NCI-H510A treated with DMSO at 0.1 percent for 48 hours (cell line): ENCODE measurements at regions not wholly inside any gene's neighbourhood (a gene's known extent, or its start where the extent isn't known, plus 50 kb on each side); places are given as distances from the start of the nearest gene placed in this dataset.
A peak's percentile ranks its signal among the peaks of the same experiment; 100 is the strongest.
"Not testable (repeated sequence)": the region's sequence is repeated elsewhere in the genome, so short reads cannot be mapped to it uniquely, and the experiment has no call there.

ENCODE experiments used
- DNase-seq: peaks from one replicate; lab custom pipeline; 2025; lab: John Stamatoyannopoulos, UW

DNA sequence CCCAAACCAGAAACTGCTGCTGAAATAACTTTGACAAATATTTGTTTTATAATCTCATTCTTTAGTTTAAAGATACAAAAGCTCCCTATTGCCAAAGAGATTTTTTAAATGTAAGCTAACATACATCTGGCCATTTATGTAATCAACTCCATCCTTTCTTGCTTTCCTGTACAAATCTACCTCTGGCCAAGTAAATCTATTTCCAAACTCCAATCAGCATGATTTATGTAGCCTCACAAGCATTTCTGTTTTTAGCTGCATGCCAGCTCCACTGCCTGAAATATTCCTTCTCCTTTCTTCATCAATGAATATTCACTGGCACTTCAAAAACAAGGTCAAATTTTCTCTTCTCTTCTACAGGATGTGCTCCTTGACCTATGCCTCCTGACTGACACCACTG is 80.0 kb downstream of the SHOX2 start:
- DNase-seq, result no peak

DNA sequence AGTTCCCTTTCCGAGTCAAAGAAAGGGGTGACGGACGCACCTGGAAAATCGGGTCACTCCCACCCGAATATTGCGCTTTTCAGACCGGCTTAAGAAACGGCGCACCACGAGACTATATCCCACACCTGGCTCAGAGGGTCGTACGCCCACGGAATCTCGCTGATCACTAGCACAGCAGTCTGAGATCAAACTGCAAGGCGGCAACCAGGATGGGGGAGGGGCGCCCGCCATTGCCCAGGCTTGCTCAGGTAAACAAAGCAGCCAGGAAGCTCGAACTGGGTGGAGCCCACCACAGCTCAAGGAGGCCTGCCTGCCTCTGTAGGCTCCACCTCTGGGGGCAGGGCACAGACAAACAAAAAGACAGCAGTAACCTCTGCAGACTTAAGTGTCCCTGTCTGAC is 86.3 kb downstream of the SHOX2 start:
- DNase-seq, result not testable (repeated sequence)

DNA sequence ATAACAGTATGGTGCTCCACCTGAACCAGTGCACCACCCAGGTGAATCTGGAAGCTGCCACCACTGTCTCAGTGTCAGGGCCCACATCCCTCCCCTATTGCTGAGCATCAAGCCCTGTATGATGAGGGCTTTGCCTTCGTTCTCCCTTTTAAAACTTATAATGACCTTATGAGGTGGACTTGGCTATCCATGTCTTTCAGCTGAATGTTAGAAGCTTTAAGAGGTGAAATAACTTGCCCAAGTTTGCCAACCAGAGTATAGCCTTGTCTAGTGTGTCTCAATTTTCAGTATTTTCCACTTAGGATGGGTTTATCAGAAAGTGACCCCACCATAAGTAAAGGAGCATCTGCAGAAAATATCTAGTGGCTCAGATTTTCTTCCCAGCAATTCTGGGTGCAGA is 87.8 kb downstream of the SHOX2 start:
- DNase-seq, result no peak

DNA sequence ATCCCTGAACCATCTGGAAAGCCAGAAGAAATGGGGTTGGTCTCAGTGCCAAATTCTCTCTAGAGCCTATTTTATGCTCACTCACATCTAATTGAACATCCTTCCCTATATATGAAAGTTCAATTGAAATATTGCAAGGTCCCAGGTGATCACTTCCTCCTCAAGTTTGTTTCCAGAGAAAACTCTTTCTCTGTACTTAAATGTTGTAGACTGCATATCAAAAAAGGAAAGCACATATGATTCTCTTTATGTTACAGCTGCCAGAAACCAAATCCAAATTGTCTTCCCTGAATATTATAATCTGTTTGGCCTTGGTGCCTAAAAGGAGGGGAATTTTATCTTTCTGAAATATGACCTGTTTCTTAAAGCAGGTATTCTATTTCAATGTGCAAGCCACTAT is 93.3 kb downstream of the SHOX2 start:
- no peak for DNase-seq

DNA sequence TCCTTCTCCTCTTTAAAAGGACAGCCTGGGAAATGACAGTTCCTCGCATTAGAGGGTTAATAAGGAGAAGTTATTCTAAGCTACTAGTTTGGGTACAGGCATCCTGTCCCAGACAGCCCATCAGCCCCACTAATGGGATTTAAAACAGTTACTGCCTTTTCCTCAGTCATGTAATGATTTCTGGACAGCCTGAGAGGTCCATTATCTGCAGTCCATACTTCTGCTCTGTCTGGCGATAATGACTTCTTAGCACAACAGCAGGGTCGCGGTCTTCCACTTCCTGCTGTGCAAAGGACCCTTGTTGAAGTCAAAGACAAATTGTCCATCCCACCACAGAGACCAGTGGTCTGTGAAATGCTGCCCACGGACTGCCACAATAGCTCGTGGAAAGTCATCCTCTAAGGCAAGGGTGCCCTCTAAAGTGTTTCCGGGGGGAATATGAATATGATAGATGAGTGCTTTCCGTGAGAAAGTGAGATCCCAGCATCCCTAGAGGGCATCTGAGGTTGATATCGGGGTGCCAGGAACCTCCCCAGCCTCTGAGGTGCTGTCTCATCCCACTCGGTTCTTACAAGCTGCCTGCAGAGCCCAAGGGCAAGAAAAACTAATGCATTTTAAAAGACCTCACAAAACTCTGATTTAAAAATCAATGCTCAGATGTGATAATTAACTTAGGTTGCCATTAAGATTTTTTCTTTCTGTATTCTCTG is 100.7 kb downstream of the SHOX2 start:
- DNase-seq, result no peak

DNA sequence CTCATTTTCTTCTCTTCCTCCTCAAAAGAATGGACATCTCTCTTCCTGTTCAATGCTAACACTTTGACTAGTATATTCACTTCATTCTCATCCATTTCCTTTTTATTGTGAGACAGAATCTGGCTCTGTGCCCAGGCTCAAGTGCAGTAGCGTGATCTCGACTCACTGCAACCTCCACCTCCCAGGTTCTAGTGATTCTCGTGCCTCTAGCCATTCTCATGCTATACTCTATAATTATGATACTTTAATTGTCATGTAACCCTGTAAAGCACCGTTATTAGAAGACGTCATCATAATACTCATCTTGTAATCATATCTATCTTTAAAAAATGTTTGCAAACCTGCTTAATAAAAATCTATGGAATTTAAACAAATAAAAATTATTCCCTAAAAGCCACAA is 107.0 kb downstream of the SHOX2 start:
- peak; percentile 80 for DNase-seq

DNA sequence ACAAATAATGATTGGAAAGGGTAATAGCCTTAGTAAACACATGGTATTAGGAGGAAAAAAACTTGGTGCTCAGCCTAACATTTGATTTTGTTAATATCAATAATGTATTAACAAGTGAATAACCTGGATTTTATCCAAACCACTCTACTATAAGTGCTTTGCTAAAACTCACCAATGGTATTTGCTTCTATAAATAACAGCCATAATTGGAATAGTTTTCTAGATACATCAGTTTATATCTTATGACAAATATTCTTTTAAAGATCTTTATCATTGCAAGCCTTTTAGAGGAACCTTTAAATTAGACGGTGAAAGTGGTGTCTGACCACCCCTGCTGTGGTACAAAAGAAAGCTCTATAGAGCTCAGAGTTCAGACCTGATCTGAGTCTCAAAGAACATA is 123.9 kb downstream of the SHOX2 start:
- DNase-seq, result no peak

DNA sequence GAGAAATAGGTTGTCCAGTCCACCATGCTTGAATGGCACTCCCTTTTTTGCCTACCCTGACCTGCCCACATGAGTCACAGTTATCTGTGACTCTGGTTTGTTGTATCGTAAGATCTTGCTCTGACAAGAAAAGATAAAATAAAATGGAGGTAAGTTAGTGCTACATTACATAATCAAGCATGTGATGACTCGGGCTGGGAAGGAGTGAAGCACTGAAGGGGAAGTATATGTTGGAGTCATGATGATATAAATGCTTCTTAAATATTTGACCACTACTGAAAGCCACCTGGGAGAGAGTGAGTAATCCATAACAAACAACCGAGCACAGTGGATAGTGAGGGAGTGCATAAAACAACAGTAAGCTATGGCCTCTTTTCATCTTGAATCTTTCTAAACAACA is 124.4 kb downstream of the SHOX2 start:
- peak; percentile 20 for DNase-seq

DNA sequence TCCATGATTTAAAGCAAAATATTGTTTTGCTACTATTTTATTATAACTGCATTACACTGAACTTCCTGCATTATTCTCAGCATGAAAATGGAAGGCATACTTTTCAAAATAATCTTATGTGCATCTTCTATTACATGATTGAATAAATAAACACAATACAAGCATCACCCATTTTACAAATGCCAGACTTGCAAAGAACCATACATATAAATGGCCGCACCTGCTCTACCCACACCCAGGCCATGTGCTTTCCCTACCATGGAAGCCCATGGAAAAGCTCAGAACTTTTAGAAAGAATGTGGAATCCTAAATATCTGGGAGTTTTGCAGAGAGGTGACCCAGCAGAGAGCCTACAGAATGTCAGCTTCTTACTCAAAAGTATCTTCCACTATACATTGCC is 127.2 kb downstream of the SHOX2 start:
- DNase-seq, result no peak

DNA sequence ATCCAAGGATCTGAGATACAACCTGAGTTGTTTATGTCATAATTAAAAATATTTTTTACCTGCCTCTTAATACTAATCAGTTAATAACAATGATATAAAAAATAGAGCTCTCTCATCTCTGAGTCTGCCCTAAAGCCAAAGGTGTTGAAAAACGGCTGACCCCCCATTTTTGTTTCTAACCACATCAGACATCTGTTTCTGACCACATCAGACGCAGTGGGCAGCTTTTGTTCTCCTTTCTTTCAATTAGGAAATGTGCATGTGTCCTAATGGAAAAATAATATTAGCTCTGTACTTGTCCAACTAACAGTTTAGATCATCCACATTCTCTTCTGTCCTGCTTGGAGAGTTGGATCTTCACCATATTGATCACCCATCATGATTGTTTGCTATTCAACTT is 144.6 kb downstream of the SHOX2 start:
- DNase-seq, result no peak

DNA sequence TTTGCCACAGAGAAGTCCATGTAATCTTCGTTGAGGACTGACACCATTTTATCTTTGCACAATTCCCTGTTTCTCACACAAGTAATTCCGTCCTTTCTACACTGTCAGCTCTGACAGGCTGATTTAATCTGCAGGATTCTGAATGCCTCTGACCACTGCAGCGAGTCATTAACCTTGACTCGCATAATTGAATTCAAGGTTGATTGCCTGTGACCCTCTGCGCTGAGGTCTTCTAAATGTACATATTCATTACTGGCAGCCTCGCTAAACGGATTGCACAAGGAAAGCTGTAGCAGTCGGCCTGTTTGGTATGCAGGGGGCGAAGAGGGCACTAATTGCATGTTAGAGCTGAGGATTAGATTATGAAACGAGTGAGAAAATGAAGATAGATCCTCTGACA is 147.8 kb downstream of the SHOX2 start:
- DNase-seq, result no peak

DNA sequence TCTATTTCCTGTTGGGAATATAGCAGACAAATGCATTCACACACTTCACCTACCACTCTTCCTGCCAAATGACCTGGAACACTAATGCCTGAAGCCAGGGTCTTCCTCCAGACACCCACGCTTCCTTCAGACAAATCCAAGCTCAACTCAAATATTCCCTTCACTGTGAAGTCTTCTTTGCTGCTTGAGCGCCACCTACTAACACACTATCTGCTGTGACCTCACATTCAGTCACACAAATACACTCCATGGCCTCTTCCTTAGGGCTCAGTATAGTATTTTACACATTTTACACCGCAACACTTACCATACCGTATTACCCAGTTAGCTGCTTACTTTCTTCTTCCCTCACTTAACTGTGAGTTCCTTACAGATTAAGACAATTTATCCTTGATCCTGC is 149.4 kb downstream of the SHOX2 start:
- no peak for DNase-seq

DNA sequence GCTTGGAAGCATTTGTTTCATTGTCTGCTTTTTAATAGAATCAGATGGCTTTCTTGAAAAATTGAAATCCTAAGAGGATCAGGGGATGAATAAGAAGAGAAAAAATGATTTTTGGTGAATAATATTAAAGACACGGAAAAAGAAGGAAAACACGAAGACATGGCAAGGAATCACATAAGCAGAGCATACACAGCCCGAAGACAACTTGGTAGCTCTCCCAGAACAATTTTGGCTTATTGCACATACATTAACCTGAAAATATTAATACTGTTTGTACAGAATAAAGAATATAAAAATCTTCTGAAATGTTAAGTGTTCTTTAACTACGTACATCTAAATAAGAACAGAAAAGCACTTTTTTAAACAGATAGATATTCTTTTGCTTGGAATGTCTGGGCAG is 150.0 kb downstream of the SHOX2 start:
- no peak for DNase-seq

DNA sequence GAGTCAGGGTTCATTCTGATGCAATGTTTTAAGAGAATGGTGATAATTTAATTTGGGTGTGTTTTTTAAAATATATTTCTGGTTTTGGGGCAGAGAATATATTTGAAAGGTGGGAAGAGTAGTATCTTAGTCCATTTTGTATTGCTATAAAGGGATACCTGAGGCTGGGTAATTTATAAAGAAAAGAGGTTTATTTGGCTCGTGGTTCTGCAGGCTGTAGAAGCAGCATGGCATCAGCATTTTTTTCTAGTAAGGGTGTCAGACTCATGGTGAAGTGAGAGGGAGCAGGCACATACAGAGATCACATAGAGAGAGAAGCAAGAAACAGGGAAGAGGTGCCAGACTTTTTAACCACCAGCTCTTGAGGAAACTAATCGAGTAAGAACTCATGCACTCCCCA is 152.7 kb downstream of the SHOX2 start:
- no peak for DNase-seq

DNA sequence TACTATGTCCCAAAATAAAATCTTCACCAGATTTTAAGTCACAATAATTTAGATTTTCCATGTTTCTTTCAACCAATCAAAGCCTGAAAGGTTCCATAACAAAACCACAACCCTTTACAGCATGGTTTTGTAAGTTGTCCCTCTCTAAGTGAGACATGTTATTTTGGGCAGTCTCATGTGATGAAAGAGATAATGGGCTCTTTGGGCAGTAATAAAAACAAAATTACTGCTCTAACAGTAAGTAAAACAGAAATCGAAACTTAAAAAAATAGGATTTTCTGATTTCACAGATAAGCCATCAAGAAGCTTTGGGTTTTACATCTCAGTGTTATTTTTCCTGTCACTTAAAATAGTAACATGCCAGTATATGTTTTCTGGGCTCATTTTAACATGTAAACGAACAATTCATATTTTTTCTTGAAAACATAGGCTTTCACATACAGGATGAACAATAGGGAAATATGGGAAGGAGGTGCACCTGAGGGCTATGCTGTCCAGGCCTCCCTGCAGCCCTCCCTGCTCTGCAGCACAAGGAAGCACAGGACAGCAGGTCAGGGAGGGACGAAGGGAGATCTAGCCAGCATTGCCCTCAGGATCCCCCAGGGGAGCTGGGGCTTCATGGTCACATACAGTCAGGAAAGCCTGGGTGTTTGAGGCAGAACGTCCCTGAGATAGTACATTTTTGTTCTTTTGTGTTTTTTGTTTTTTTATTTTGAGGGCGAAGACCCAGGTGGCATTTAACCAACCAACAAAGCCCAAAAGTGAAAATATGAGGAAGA is 157.4 kb downstream of the SHOX2 start:
- no peak for DNase-seq

DNA sequence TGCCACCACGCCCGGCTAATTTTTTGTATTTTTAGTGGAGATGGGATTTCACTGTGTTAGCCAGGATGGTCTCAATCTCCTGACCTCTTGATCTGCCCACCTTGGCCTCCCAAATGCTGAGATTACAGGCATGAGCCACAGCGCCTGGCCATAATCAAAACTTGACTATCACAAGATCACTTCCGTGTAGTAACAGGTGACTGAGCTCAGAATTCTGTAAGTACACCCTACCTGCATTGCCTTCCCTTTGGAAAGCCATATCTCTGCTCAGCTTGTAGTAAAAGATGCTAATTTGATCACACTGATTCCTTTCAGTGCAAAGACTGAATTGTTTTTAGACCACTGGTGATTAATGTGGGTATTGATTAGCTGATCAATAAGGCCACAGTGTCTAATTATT is 167.1 kb downstream of the SHOX2 start:
- DNase-seq, result no peak

DNA sequence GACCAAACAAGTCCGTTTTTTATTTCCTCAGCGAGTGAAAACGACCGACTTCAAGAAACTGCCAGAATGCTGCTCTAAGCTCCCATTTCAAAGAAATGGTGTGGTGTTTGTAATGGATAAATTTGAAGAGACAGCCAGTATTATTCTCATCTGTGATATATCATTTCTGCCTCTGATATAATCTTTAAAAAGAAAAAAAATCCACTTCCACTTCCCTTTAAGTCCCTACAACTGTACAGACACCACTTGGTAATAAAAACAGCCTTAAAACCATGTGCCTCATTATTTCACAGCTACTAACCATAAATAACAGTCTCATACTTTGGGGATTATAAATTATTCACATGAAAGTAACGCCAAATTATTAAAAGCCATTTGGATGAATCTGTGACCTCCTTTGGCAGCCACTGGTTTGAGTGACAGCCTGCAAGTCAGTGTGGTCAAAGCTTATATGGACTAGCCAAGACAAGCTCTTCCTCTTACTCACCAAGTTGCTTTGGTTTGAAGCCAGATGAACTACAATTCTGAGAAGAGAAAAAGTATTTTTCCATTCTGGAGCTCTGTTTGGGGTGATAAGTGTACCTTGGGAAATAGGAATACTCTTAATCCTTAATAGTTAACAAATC is 168.0 kb downstream of the SHOX2 start:
- no peak for DNase-seq

DNA sequence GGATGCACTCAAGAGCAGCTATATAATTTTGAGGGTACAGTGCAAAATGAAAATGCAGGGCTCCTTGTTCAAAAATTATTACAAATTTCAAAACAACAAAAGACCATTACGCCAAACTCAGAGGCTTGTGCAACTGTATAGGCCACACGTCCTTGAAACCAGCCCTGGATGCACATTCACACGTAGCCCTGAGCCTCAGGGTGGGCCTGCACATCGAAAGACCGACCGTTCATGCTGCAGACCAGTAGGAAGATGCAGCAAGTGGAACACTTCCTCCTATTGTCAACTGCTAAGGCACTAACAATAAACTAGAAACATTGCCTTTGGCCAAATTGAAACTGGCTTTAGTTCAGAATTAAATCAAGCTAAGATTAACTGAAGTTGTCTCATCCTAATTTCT is 174.7 kb downstream of the SHOX2 start:
- DNase-seq, result no peak

DNA sequence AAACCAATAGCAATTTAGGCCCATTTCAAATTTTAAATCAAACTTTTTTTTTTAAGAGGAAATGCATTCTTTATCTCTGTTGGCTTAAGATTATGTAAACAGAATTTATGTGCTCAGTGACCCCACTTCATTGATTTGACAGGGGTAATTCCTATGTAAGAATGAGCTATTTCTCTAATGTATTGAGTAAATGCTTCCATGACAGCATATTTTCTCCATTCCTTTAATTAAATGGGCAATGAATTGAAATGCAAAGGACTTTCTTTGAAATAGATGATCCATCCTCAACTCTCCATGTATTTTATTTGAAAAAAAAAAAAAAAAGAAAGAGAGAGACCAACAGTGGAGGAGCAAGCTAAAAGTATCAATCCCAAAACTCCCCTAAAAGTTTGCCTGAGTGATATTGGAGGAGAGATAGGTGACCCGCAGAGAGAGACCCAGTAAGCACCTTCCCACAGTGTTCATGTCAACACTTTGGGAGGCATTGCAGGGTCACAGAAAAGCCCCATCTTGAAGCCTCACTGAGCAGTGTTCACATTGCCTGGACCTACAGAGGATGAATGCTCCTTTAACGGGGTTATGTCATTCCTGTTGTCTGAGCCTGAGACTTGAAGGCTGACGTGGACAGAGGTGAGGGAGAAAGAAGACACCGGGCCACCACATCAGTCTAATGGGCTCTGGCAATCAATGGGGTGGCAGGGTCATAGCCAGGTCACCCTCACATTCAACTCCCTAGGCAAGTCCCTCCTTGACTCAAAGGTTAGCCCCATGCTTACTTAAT is 176.0 kb downstream of the SHOX2 start:
- DNase-seq, result no peak

DNA sequence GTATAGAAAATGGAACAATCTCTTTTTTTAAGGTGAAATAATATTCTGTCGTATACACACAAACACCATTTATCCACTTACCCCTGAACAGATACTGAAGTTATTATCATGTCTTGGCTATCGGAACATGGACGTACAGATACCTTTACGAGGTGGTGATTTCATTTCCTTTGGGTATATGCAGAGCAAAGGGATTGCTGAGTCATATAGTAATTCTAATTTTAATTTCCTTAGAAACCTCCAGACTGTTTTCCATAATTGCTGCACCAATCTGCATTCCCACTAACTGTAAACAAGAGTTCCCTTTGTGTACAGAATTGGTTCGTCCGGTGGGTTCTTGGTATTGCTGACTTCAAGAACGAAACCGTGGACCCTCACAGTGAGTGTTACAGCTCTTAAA is 179.4 kb downstream of the SHOX2 start:
- no peak for DNase-seq

DNA sequence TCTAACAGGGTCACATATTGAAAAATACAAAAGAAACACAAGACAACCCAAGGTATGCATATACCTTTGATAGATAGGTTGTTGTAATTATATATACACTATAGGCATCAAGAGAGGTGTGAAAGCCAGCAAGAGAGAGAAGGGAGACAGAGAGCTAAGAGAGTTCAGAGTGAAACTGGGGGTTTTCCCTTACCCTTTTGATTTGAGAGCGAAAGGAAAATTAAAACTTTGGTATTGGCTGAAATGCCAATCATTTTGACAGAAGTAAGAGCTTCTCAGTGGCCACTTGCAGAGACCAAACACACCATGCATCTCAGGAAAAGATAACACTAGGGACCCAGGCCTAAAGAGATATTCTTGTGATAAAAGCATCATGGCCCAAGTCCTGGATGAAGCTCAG is 183.6 kb downstream of the SHOX2 start:
- DNase-seq, result no peak

DNA sequence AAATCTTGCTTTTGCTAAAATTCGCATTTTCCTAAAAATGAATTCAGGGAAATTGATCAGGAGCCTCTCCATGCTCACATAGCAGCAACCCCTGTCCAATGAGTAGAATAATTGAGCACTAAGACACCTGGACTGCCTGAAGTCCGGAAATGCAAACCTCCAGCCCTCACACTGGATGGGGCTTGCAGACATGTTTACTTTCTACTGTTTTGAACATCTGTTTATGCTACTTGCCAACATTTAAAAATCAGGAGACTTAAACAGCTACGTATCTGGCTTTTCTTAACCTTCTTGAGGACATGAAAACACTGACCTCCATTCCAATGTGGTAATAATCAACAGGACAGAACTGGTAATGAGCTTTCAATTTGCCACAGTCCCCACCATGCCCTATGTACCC is 184.4 kb downstream of the SHOX2 start:
- DNase-seq, result peak; percentile 30
